Trophoblast cell (in vitro differentiated cells and primary cell): ENCODE measurements at regions not wholly inside any gene's neighbourhood (a gene's known extent, or its start where the extent isn't known, plus 50 kb on each side); places are given as distances from the start of the nearest gene placed in this dataset.
A peak's percentile ranks its signal among the peaks of the same experiment; 100 is the strongest.

Experiments used
- DNase-seq, 2 donors: peaks; one replicate each; pipeline ENCODE4 v3.0.0-alpha.2; 2016
- H2AFZ ChIP-seq: 2 replicates; pipeline ENCODE4 v1.6.1; 2013; ENCODE audit warnings: low read length, moderate library complexity, mild to moderate bottlenecking; ENCODE audit not compliant: insufficient read depth, poor library complexity
- H2AK5ac ChIP-seq: 2 replicates; pipeline ENCODE4 v1.6.1; 2013; ENCODE audit warnings: mild to moderate bottlenecking, low read length
- H2BK120ac ChIP-seq: 2 replicates; pipeline ENCODE4 v1.6.1; 2013; ENCODE audit warnings: low read length, mild to moderate bottlenecking, moderate library complexity; ENCODE audit not compliant: insufficient read depth, poor library complexity
- H2BK12ac ChIP-seq: 2 replicates; pipeline ENCODE4 v1.6.1; 2013; ENCODE audit warnings: mild to moderate bottlenecking, low read length, moderate library complexity
- H2BK5ac ChIP-seq: 2 replicates; pipeline ENCODE4 v1.6.1; 2013; ENCODE audit warnings: low read length, low read depth, moderate library complexity, mild to moderate bottlenecking; ENCODE audit not compliant: poor library complexity
- H3K14ac ChIP-seq: 2 replicates; pipeline ENCODE4 v1.6.1; 2013; ENCODE audit warnings: mild to moderate bottlenecking, low read length
- H3K18ac ChIP-seq: 2 replicates; pipeline ENCODE4 v1.6.1; 2013; ENCODE audit warnings: mild to moderate bottlenecking, low read length
- H3K23ac ChIP-seq: 2 replicates; pipeline ENCODE4 v1.6.1; 2013; ENCODE audit warnings: low read length
- H3K27ac ChIP-seq: 2 replicates; pipeline ENCODE4 v1.5.1; 2013; ENCODE audit warnings: low read depth, mild to moderate bottlenecking, inconsistent platforms, low read length, moderate library complexity
- H3K27me3 ChIP-seq: 2 replicates; pipeline ENCODE4 v1.6.1; 2013; ENCODE audit warnings: inconsistent platforms, mild to moderate bottlenecking, low read length, moderate library complexity; ENCODE audit not compliant: insufficient read depth
- H3K36me3 ChIP-seq, 2 experiments: 1 replicate in 1 of 2; 2 replicates in 1 of 2; pipeline ENCODE4 v1.6.1; 2013; ENCODE audit warnings: low read length in 2 of 2, mild to moderate bottlenecking in 2 of 2, moderate library complexity in 1 of 2; ENCODE audit not compliant: insufficient read depth in 2 of 2, control insufficient read depth in 1 of 2
- H3K4ac ChIP-seq: 2 replicates; pipeline ENCODE4 v1.6.1; 2013; ENCODE audit warnings: low read depth, mild to moderate bottlenecking, low read length, moderate library complexity
- H3K4me1 ChIP-seq, 2 experiments: 1 replicate in 1 of 2; 2 replicates in 1 of 2; pipeline ENCODE4 v1.6.1; 2013; ENCODE audit warnings: low read length in 2 of 2, mild to moderate bottlenecking in 2 of 2, moderate library complexity in 1 of 2; ENCODE audit not compliant: insufficient read depth in 2 of 2, control insufficient read depth in 1 of 2
- H3K4me2 ChIP-seq: 2 replicates; pipeline ENCODE4 v1.6.1; 2013; ENCODE audit warnings: inconsistent platforms, mild to moderate bottlenecking, low read length, moderate library complexity
- H3K4me3 ChIP-seq: 2 replicates; pipeline ENCODE4 v1.5.1; 2013; ENCODE audit warnings: mild to moderate bottlenecking, low read depth, low read length, inconsistent platforms
- H3K79me1 ChIP-seq: one replicate; pipeline ENCODE4 v1.6.1; 2013; ENCODE audit warnings: low read length
- H3K79me2 ChIP-seq: 2 replicates; pipeline ENCODE4 v1.6.1; 2013; ENCODE audit warnings: low read length, mild to moderate bottlenecking; ENCODE audit not compliant: control insufficient read depth, insufficient read depth, poor library complexity
- H3K9ac ChIP-seq: 2 replicates; pipeline ENCODE4 v1.6.1; 2013; ENCODE audit warnings: mild to moderate bottlenecking, low read length
- H3K9me3 ChIP-seq: 2 replicates; pipeline ENCODE4 v1.6.1; 2013; ENCODE audit warnings: low read depth, mild to moderate bottlenecking, control low read depth, inconsistent platforms, low read length; ENCODE audit not compliant: insufficient read depth
- H4K12ac ChIP-seq: 2 replicates; pipeline ENCODE4 v1.6.1; 2013; ENCODE audit warnings: low read depth, mild to moderate bottlenecking, low read length, moderate library complexity
- H4K8ac ChIP-seq: 2 replicates; pipeline ENCODE4 v1.6.1; 2013; ENCODE audit warnings: low read depth, mild to moderate bottlenecking, low read length, moderate library complexity
- H4K91ac ChIP-seq: one replicate; pipeline ENCODE4 v1.6.1; 2013; ENCODE audit warnings: low read depth, mild to moderate bottlenecking, low read length, moderate library complexity
- WGBS: extraction: QIAGEN DNeasy Blood & Tissue Kit; methylation state at CpG from one replicate; pipeline ENCODE4 v1.1.7; 2013; ENCODE audit warnings: missing lambda C conversion rate; ENCODE audit not compliant: insufficient read length, insufficient coverage; ENCODE audit errors: extremely low coverage; 5-methylcytosine and 5-hydroxymethylcytosine counted together

DNA sequence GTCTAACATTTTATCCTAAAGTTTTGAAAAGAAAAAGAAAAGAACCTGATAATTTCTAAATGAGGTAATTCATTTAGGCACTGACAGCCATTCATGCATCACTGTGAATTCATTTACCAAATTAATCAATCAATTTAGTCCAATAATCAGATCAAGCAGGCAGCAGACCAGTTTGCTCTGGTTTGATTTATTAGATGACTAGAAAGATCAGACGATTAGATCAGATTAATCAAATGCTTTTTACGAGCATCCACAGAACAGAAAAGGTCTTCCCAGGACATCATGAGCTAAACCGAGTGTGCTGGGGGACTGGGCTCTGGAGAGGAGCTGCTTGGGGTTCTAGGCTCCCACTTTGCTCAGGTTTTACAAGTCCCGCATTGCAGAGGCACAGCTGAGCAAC, 226.5 kb upstream of the MYO3A start:
- Histone ChIP-seq H3K9me3 (peaks cover 2% of the 10 kb centered on the region), H4K91ac (peak overlapping the region; percentile 65), H2AK5ac (no peak overlapping the region), H3K4ac (no peak overlapping the region), H3K14ac (no peak overlapping the region), H3K27me3 (no peaks in the 10 kb centered on the region), H2BK5ac (no peak overlapping the region), H4K8ac (no peak overlapping the region), H2BK120ac (no peak overlapping the region), H3K27ac (no peak overlapping the region), H4K12ac (no peak overlapping the region), H3K36me3 (no peaks in the 10 kb centered on the region), H3K79me2 (no peaks in the 10 kb centered on the region), H3K18ac (no peak overlapping the region), H3K4me3 (no peak overlapping the region), H3K4me1 (peaks cover 7 to 11% of the 10 kb centered on the region in 2 experiments), H3K23ac (no peak overlapping the region), H3K9ac (no peak overlapping the region), H3K4me2 (no peak overlapping the region), H2BK12ac (no peak overlapping the region), H2AFZ (no peak overlapping the region), H3K79me1 (no peaks in the 10 kb centered on the region)
- no CpG with 5 or more reads among the region's 4 CpGs for WGBS
- DNase-seq, result no peak

DNA sequence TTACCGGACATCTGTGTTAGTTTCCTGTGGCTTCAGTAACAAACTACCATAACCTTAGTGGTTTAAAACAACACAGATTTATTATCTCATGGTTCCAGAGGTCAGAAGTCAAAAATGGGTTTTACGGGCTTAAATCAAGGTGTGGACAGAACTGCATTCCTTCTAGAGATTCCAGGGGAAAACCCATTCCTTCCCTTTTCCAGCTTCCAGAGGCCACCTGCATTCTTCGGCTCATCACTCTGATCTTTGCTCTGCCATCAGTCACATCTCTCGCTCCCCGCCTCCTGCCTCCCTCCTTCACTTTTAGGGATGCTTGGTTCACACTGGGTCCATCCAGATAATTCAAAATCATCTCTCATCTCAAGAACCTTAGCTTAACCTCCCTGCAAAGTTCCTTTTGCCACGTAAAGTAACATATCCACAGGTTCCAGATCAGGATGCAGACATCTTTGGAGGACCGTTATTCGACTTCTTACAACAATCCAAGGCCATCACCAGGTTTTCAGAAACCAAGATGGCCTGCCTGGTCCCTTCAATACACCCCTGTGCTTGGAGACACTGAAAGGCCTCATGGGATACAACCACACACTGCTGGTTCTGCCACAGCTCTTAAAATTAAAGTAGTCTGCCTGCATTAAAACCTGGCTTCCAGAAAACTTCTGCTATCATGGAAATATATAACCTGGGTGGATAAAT, 225.9 kb upstream of the MYO3A start:
- H2BK120ac ChIP-seq, result no peak overlapping the region
- H3K36me3 ChIP-seq, result no peaks in the 10 kb centered on the region
- H3K27me3 ChIP-seq, result no peaks in the 10 kb centered on the region
- H3K14ac ChIP-seq, result no peak overlapping the region
- H3K9me3 ChIP-seq, result no peaks in the 10 kb centered on the region
- H3K18ac ChIP-seq, result no peak overlapping the region
- no peak overlapping the region for H4K12ac ChIP-seq
- no peak overlapping the region for H3K4ac ChIP-seq
- H4K91ac ChIP-seq, result peak overlapping the region; percentile 31
- no peaks in the 10 kb centered on the region for H3K79me2 ChIP-seq
- no peaks in the 10 kb centered on the region for H3K79me1 ChIP-seq
- WGBS, result no CpG with 5 or more reads among the region's 8 CpGs
- no peak overlapping the region for H3K4me3 ChIP-seq
- H3K27ac ChIP-seq, result no peak overlapping the region
- H2AFZ ChIP-seq, result no peak overlapping the region
- H2BK5ac ChIP-seq, result no peak overlapping the region
- no peak overlapping the region for H2BK12ac ChIP-seq
- H3K23ac ChIP-seq, result no peak overlapping the region
- H3K4me1 ChIP-seq, result peaks cover 7 to 11% of the 10 kb centered on the region in 2 experiments
- no peak overlapping the region for H3K4me2 ChIP-seq
- peak in 1 of 2 donors; percentile 48 for DNase-seq
- no peak overlapping the region for H2AK5ac ChIP-seq
- no peak overlapping the region for H3K9ac ChIP-seq
- H4K8ac ChIP-seq, result no peak overlapping the region

DNA sequence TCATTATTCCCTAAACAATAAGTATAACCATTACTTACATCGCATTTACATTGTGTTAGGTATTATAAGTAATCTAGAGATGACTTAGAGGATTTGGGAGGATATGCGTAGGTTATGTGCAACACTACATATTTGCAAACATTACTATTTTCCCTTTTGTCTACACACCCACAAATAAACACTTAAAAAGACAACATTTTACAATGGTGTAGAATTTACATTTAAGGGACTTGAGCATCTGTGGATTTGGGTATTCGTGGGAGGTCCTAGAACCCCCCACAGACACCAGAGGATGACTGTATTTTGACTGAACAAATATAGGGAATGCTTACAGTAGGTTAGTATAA, 220.2 kb upstream of the MYO3A start:
- no peaks in the 10 kb centered on the region for H3K9me3 ChIP-seq
- H3K14ac ChIP-seq, result no peak overlapping the region
- H3K4me3 ChIP-seq, result no peak overlapping the region
- no peak overlapping the region for H3K23ac ChIP-seq
- no peak overlapping the region for H3K4ac ChIP-seq
- no peak overlapping the region for H4K12ac ChIP-seq
- DNase-seq, result no peak
- no peak overlapping the region for H2AK5ac ChIP-seq
- H3K79me1 ChIP-seq, result no peaks in the 10 kb centered on the region
- H3K79me2 ChIP-seq, result no peaks in the 10 kb centered on the region
- H4K8ac ChIP-seq, result no peak overlapping the region
- H2BK12ac ChIP-seq, result no peak overlapping the region
- no peaks in the 10 kb centered on the region for H3K36me3 ChIP-seq
- H3K9ac ChIP-seq, result no peak overlapping the region
- H2AFZ ChIP-seq, result no peak overlapping the region
- H3K4me2 ChIP-seq, result no peak overlapping the region
- no peak overlapping the region for H2BK120ac ChIP-seq
- no CpG with 5 or more reads among the region's 3 CpGs for WGBS
- no peak overlapping the region for H4K91ac ChIP-seq
- H3K4me1 ChIP-seq, result no peaks in the 10 kb centered on the region
- no peak overlapping the region for H3K27ac ChIP-seq
- H3K18ac ChIP-seq, result no peak overlapping the region
- no peak overlapping the region for H2BK5ac ChIP-seq
- no peaks in the 10 kb centered on the region for H3K27me3 ChIP-seq

DNA sequence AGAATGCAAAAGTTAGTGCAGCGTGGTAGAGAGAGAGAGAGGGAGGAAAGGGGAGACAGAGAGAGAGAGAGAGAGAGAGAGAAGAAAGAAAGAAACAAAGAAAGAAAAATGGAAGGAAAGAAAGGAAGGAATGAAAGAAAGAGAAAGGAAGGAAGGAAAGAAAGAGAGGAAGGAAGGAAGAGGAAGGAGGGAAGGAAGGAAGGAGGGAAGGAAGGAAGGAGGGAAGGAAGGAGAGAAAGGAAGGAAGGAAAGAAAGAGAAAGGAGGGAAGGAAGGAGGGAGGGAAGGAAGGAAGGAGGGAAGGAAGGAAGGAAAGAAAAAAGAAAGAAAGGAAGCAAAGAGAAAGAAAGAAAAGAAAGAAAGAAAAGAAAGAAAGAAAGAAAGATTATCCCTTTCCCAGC, 209.8 kb upstream of the MYO3A start:
- H3K4me1 ChIP-seq, result peaks cover 0 to 4% of the 10 kb centered on the region in 2 experiments
- no peak for DNase-seq
- H2AFZ ChIP-seq, result no peak overlapping the region
- H2BK5ac ChIP-seq, result no peak overlapping the region
- H3K36me3 ChIP-seq, result no peaks in the 10 kb centered on the region
- H2BK12ac ChIP-seq, result no peak overlapping the region
- H3K79me1 ChIP-seq, result no peaks in the 10 kb centered on the region
- no peak overlapping the region for H3K4ac ChIP-seq
- H3K4me3 ChIP-seq, result no peak overlapping the region
- no peaks in the 10 kb centered on the region for H3K9me3 ChIP-seq
- H3K23ac ChIP-seq, result no peak overlapping the region
- no CpG with 5 or more reads among the region's 1 CpG for WGBS
- no peak overlapping the region for H3K9ac ChIP-seq
- H3K27me3 ChIP-seq, result no peaks in the 10 kb centered on the region
- no peaks in the 10 kb centered on the region for H3K79me2 ChIP-seq
- H4K12ac ChIP-seq, result no peak overlapping the region
- H3K4me2 ChIP-seq, result no peak overlapping the region
- no peak overlapping the region for H2AK5ac ChIP-seq
- no peak overlapping the region for H3K18ac ChIP-seq
- no peak overlapping the region for H4K91ac ChIP-seq
- H3K14ac ChIP-seq, result no peak overlapping the region
- H3K27ac ChIP-seq, result no peak overlapping the region
- H4K8ac ChIP-seq, result no peak overlapping the region
- no peak overlapping the region for H2BK120ac ChIP-seq
